WTC11 (cell line): ENCODE measurements at regions not wholly inside any gene's neighbourhood (a gene's known extent, or its start where the extent isn't known, plus 50 kb on each side); places are given as distances from the start of the nearest gene placed in this dataset.

ENCODE experiments used
- NR2C2 ChIP-seq: sonication (generic); formaldehyde crosslinking; IDR thresholded peaks from 2 replicates; pipeline ENCODE4 v1.8.0; 2022; ENCODE audit warnings: mild to moderate bottlenecking, missing genetic modification reagents
- USF1 ChIP-seq: sonication (generic); formaldehyde crosslinking; IDR thresholded peaks from 2 replicates; pipeline ENCODE4 v1.8.0; 2022; ENCODE audit warnings: mild to moderate bottlenecking, missing genetic modification reagents

DNA sequence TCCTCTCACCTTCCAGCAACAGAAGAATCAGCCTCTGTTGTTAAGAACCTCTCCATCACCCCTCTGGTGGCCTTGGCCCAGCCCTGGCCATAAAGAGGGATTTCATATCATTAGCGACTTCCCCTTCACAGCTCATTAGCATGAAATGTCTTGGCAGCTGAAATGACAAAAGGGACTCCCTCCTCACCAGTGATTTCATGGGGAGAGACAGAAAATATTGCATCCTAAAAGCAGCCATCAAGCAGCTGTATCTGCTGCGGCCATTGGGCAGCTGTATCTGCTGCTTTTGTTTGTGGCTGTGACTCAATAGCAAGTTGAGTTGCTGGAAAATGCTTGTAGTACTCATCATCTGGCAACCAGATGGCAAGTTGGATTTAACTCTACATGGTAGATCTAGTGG lies 105.9 kb upstream of the RMDN2 start:
- no peak for TF ChIP-seq USF1 (CRISPR knock-in tag)
- no peak for TF ChIP-seq NR2C2 (CRISPR knock-in tag)
